Liver (tissue), 3 donors: ENCODE measurements at regions not wholly inside any gene's neighbourhood (a gene's known extent, or its start where the extent isn't known, plus 50 kb on each side); places are given as distances from the start of the nearest gene placed in this dataset.

Experiments
- CTCF ChIP-seq: fragments of 150-350 bp; IDR thresholded peaks from 2 replicates; pipeline ENCODE4 v1.5.1; 2017; ENCODE audit warnings: improper control_type of control experiment, low read depth, low read length; ENCODE audit not compliant: missing input control
- TAF1 ChIP-seq: conservative IDR thresholded peaks from 2 replicates; pipeline ENCODE4 v1.6.1; 2016; ENCODE audit warnings: antibody characterized with exemption, mild to moderate bottlenecking
- YY1 ChIP-seq: IDR thresholded peaks from 2 replicates; pipeline ENCODE4 v1.6.1; 2016; ENCODE audit warnings: antibody characterized with exemption, mild to moderate bottlenecking
- donor health status: healthy.
- donor health status: healthy.

GRCh38 chr5:30581198-30581935 lies 612.1 kb upstream of the CDH6 start:
- TF ChIP-seq CTCF (no peak), TAF1 (no peak), YY1 (no peak)
